ENCODE measurements at regions not wholly inside any gene's neighbourhood (a gene's known extent, or its start where the extent isn't known, plus 50 kb on each side); places are given as distances from the start of the nearest gene placed in this dataset.
"Not testable (repeated sequence)": the region's sequence is repeated elsewhere in the genome, so short reads cannot be mapped to it uniquely, and the experiment has no call there.

- no peak for DNase-seq
Measured at GRCh38 chr1:177646757-177647730, 322.8 kb downstream of the SEC16B start.

- DNase-seq = peak in 18 of 56 donors; percentile 1 to 33 (median 8)
Measured at GRCh38 chr1:177645491-177646190, 324.2 kb downstream of the SEC16B start.

- DNase-seq = no peak
Measured at GRCh38 chr1:177640687-177641086, 329.2 kb downstream of the SEC16B start.

GRCh38 chr1:177634151-177634550 is 335.7 kb downstream of the SEC16B start:
- DNase-seq = not testable (repeated sequence)

GRCh38 chr1:177632923-177633615 is 336.8 kb downstream of the SEC16B start:
- no peak for DNase-seq

- DNase-seq = no peak
Measured at GRCh38 chr1:177631770-177632169, 338.1 kb downstream of the SEC16B start.

GRCh38 chr1:177629526-177629925 is 340.3 kb downstream of the SEC16B start:
- no peak for DNase-seq

- DNase-seq = no peak
Measured at GRCh38 chr1:177627148-177627910, 342.5 kb downstream of the SEC16B start.

- DNase-seq = no peak
Measured at GRCh38 chr1:177620636-177621190, 349.1 kb downstream of the SEC16B start.

- DNase-seq = no peak
Measured at GRCh38 chr1:177615251-177615650, 354.6 kb downstream of the SEC16B start.

GRCh38 chr1:177611402-177611801 is 358.5 kb downstream of the SEC16B start:
- DNase-seq = no peak

- DNase-seq = no peak
Measured at GRCh38 chr1:177609953-177610352, 359.9 kb downstream of the SEC16B start.

GRCh38 chr1:177600936-177601335 is 368.9 kb downstream of the SEC16B start:
- no peak for DNase-seq

- no peak for DNase-seq
Measured at GRCh38 chr1:177600321-177600720, 369.5 kb downstream of the SEC16B start.

GRCh38 chr1:177597393-177597792 is 372.5 kb downstream of the SEC16B start:
- no peak for DNase-seq

- no peak for DNase-seq
Measured at GRCh38 chr1:177596485-177596884, 373.4 kb downstream of the SEC16B start.

- DNase-seq = no peak
Measured at GRCh38 chr1:177593105-177593504, 376.8 kb downstream of the SEC16B start.

- no peak for DNase-seq
Measured at GRCh38 chr1:177592624-177593023, 377.2 kb downstream of the SEC16B start.

- DNase-seq = no peak
Measured at GRCh38 chr1:177591155-177591554, 378.7 kb downstream of the SEC16B start.

- no peak for DNase-seq
Measured at GRCh38 chr1:177589166-177589565, 380.7 kb downstream of the SEC16B start.

- no peak for DNase-seq
Measured at GRCh38 chr1:177586429-177586828, 383.4 kb downstream of the SEC16B start.

All from amygdala (tissue), 56 donors.